GM21786 (cell line): ENCODE measurements at regions not wholly inside any gene's neighbourhood (a gene's known extent, or its start where the extent isn't known, plus 50 kb on each side); places are given as distances from the start of the nearest gene placed in this dataset.

ENCODE experiments used
- ATAC-seq: cut with Tn5 transposase; IDR thresholded peaks from one replicate; pipeline ENCODE4 v1.9.1; 2021; ENCODE audit not compliant: unreplicated experiment

GRCh38 chr16:26281381-26282110 is 589.8 kb downstream of the HS3ST4 start:
- no peak for ATAC-seq

GRCh38 chr16:26295625-26296304 is 604.0 kb downstream of the HS3ST4 start:
- no peak for ATAC-seq

- ATAC-seq: no peak
Measured at GRCh38 chr16:26301516-26301915, 609.8 kb downstream of the HS3ST4 start.

- ATAC-seq: no peak
Measured at GRCh38 chr16:26316683-26317464, 625.1 kb downstream of the HS3ST4 start.

- no peak for ATAC-seq
Measured at GRCh38 chr16:26317885-26318284, 626.1 kb downstream of the HS3ST4 start.

GRCh38 chr16:26330654-26331053 is 638.9 kb downstream of the HS3ST4 start:
- ATAC-seq: no peak

GRCh38 chr16:26334218-26335111 is 642.7 kb downstream of the HS3ST4 start:
- no peak for ATAC-seq

- ATAC-seq: no peak
Measured at GRCh38 chr16:26335236-26335853, 643.6 kb downstream of the HS3ST4 start.

GRCh38 chr16:26342621-26343020 is 650.9 kb downstream of the HS3ST4 start:
- no peak for ATAC-seq

- ATAC-seq: no peak
Measured at GRCh38 chr16:26344240-26344776, 652.5 kb downstream of the HS3ST4 start.

GRCh38 chr16:26344976-26345375 is 653.2 kb downstream of the HS3ST4 start:
- no peak for ATAC-seq

GRCh38 chr16:26345966-26346365 is 654.2 kb downstream of the HS3ST4 start:
- ATAC-seq: no peak

- ATAC-seq: no peak
Measured at GRCh38 chr16:26348095-26348494, 656.3 kb downstream of the HS3ST4 start.

- ATAC-seq: no peak
Measured at GRCh38 chr16:26360867-26361266, 669.1 kb downstream of the HS3ST4 start.

GRCh38 chr16:26363581-26363980 is 671.8 kb downstream of the HS3ST4 start:
- no peak for ATAC-seq

- no peak for ATAC-seq
Measured at GRCh38 chr16:26365161-26365940, 673.6 kb downstream of the HS3ST4 start.

- ATAC-seq: no peak
Measured at GRCh38 chr16:26371349-26371869, 679.6 kb downstream of the HS3ST4 start.

GRCh38 chr16:26374279-26374925 is 682.6 kb downstream of the HS3ST4 start:
- ATAC-seq: no peak

- ATAC-seq: no peak
Measured at GRCh38 chr16:26382586-26382985, 684.1 kb upstream of the C16orf82 start.
